Mesendoderm (in vitro differentiated cells): ENCODE measurements at regions not wholly inside any gene's neighbourhood (a gene's known extent, or its start where the extent isn't known, plus 50 kb on each side); places are given as distances from the start of the nearest gene placed in this dataset.
"Not testable (repeated sequence)": the region's sequence is repeated elsewhere in the genome, so short reads cannot be mapped to it uniquely, and the experiment has no call there.

Experiments
- DNase-seq: peaks from one replicate; pipeline ENCODE4 v3.0.0; 2013
- H2AK5ac ChIP-seq: 2 replicates; pipeline ENCODE4 v1.6.1; 2013; ENCODE audit warnings: low read length, inconsistent platforms
- H2BK120ac ChIP-seq: 2 replicates; pipeline ENCODE4 v1.6.1; 2013; ENCODE audit warnings: low read depth, mild to moderate bottlenecking, low read length, moderate library complexity, mixed read lengths
- H2BK15ac ChIP-seq: replicated peaks from 2 replicates; pipeline ENCODE4 v1.6.1; 2013; ENCODE audit warnings: low read depth, mild to moderate bottlenecking, moderate library complexity
- H2BK5ac ChIP-seq: 2 replicates; pipeline ENCODE4 v1.6.1; 2013; ENCODE audit warnings: low read length, inconsistent platforms
- H3K18ac ChIP-seq: 2 replicates; pipeline ENCODE4 v1.6.1; 2013; ENCODE audit warnings: mild to moderate bottlenecking, low read length, mixed read lengths
- H3K23ac ChIP-seq: one replicate; pipeline ENCODE4 v1.6.1; 2013; ENCODE audit warnings: low read length
- H3K27ac ChIP-seq: 2 replicates; pipeline ENCODE4 v1.5.1; 2013; ENCODE audit warnings: low read depth, mild to moderate bottlenecking, inconsistent platforms, low read length, moderate library complexity
- H3K27me3 ChIP-seq: 2 replicates; pipeline ENCODE4 v1.6.1; 2013; ENCODE audit warnings: low read length, control low read depth, mild to moderate bottlenecking, inconsistent platforms; ENCODE audit not compliant: insufficient read depth, poor library complexity
- H3K36me3 ChIP-seq: 2 replicates; pipeline ENCODE4 v1.6.1; 2013; ENCODE audit warnings: low read length, inconsistent platforms; ENCODE audit not compliant: control insufficient read depth, insufficient read depth
- H3K4ac ChIP-seq: one replicate; pipeline ENCODE4 v1.6.1; 2013; ENCODE audit warnings: low read depth, mild to moderate bottlenecking, low read length, moderate library complexity
- H3K4me1 ChIP-seq: 2 replicates; pipeline ENCODE4 v1.6.1; 2013; ENCODE audit warnings: low read depth, low read length, inconsistent platforms; ENCODE audit not compliant: control insufficient read depth
- H3K4me2 ChIP-seq: 2 replicates; pipeline ENCODE4 v1.6.1; 2013; ENCODE audit warnings: low read length
- H3K4me3 ChIP-seq: 2 replicates; pipeline ENCODE4 v1.5.1; 2013; ENCODE audit warnings: mild to moderate bottlenecking, low read length
- H3K56ac ChIP-seq: one replicate; pipeline ENCODE4 v1.6.1; 2013; ENCODE audit warnings: low read length
- H3K79me1 ChIP-seq: 2 replicates; pipeline ENCODE4 v1.6.1; 2013; ENCODE audit warnings: low read length, inconsistent platforms
- H3K79me2 ChIP-seq: 2 replicates; pipeline ENCODE4 v1.6.1; 2013; ENCODE audit warnings: mild to moderate bottlenecking, low read length; ENCODE audit not compliant: control insufficient read depth, insufficient read depth
- H3K9ac ChIP-seq: 2 replicates; pipeline ENCODE4 v1.6.1; 2013; ENCODE audit warnings: low read length, inconsistent platforms
- H4K5ac ChIP-seq: one replicate; pipeline ENCODE4 v1.6.1; 2013; ENCODE audit warnings: low read length
- H4K8ac ChIP-seq: one replicate; pipeline ENCODE4 v1.6.1; 2013; ENCODE audit warnings: low read depth, mild to moderate bottlenecking, control low read depth, low read length, moderate library complexity
- WGBS: extraction: QIAGEN DNeasy Blood & Tissue Kit; methylation state at CpG from one replicate; pipeline ENCODE4 v1.1.7; 2013; ENCODE audit warnings: low lambda C conversion rate, missing lambda C conversion rate; ENCODE audit not compliant: insufficient coverage; ENCODE audit errors: extremely low coverage; 5-methylcytosine and 5-hydroxymethylcytosine counted together

- H3K27me3 ChIP-seq, H3K4ac ChIP-seq, H3K9ac ChIP-seq, H3K4me2 ChIP-seq, H3K4me1 ChIP-seq, H4K8ac ChIP-seq, H3K18ac ChIP-seq, H2BK5ac ChIP-seq, H3K56ac ChIP-seq, DNase-seq, H3K4me3 ChIP-seq, H2BK120ac ChIP-seq, H3K23ac ChIP-seq, H3K79me2 ChIP-seq, H3K79me1 ChIP-seq, H2AK5ac ChIP-seq, H4K5ac ChIP-seq, H2BK15ac ChIP-seq, H3K27ac ChIP-seq, H3K36me3 ChIP-seq: not testable (repeated sequence)
Observed at GRCh38 chr2:138315619-138316018, 186.0 kb upstream of the SPOPL start.

- Histone ChIP-seq H3K23ac (no peak overlapping the region), H3K36me3 (no peaks in the 10 kb centered on the region), H3K4me3 (no peak overlapping the region), H3K79me1 (no peaks in the 10 kb centered on the region), H3K27me3 (no peaks in the 10 kb centered on the region), H3K4me2 (no peak overlapping the region), H4K8ac (no peak overlapping the region), H3K18ac (no peak overlapping the region), H2BK15ac (no peak overlapping the region), H3K9ac (no peak overlapping the region), H4K5ac (no peak overlapping the region), H3K56ac (no peak overlapping the region), H2AK5ac (no peak overlapping the region), H3K4ac (no peak overlapping the region), H2BK120ac (no peak overlapping the region), H3K27ac (no peak overlapping the region), H2BK5ac (no peak overlapping the region), H3K4me1 (no peaks in the 10 kb centered on the region), H3K79me2 (no peaks in the 10 kb centered on the region)
- WGBS: no CpG with 5 or more reads among the region's 2 CpGs
- no peak for DNase-seq
Observed at GRCh38 chr2:138319616-138320015, 182.0 kb upstream of the SPOPL start.

- Histone ChIP-seq H3K4me3 (no peak overlapping the region), H3K27me3 (no peaks in the 10 kb centered on the region), H3K23ac (no peak overlapping the region), H4K5ac (no peak overlapping the region), H3K79me2 (no peaks in the 10 kb centered on the region), H2BK120ac (no peak overlapping the region), H3K56ac (no peak overlapping the region), H3K4ac (no peak overlapping the region), H3K79me1 (no peaks in the 10 kb centered on the region), H2AK5ac (no peak overlapping the region), H3K4me2 (no peak overlapping the region), H3K9ac (no peak overlapping the region), H3K18ac (no peak overlapping the region), H2BK5ac (no peak overlapping the region), H2BK15ac (no peak overlapping the region), H3K27ac (no peak overlapping the region), H3K4me1 (no peaks in the 10 kb centered on the region), H4K8ac (no peak overlapping the region), H3K36me3 (no peaks in the 10 kb centered on the region)
- DNase-seq: peak; percentile 17
- no CpG with 5 or more reads among the region's 2 CpGs for WGBS
Observed at GRCh38 chr2:138321458-138321857, 180.1 kb upstream of the SPOPL start.

GRCh38 chr2:138323382-138324067, 178.0 kb upstream of the SPOPL start:
- no peaks in the 10 kb centered on the region for H3K36me3 ChIP-seq
- no CpG with 5 or more reads among the region's 2 CpGs for WGBS
- no peak overlapping the region for H2AK5ac ChIP-seq
- no peak overlapping the region for H3K56ac ChIP-seq
- H3K4me2 ChIP-seq: no peak overlapping the region
- H3K4me3 ChIP-seq: no peak overlapping the region
- H3K18ac ChIP-seq: no peak overlapping the region
- no peaks in the 10 kb centered on the region for H3K79me1 ChIP-seq
- H4K8ac ChIP-seq: no peak overlapping the region
- no peak overlapping the region for H3K23ac ChIP-seq
- no peak overlapping the region for H3K9ac ChIP-seq
- H3K4me1 ChIP-seq: no peaks in the 10 kb centered on the region
- H4K5ac ChIP-seq: no peak overlapping the region
- no peak overlapping the region for H3K27ac ChIP-seq
- H2BK15ac ChIP-seq: no peak overlapping the region
- H3K4ac ChIP-seq: no peak overlapping the region
- H3K27me3 ChIP-seq: no peaks in the 10 kb centered on the region
- H2BK5ac ChIP-seq: no peak overlapping the region
- DNase-seq: no peak
- H3K79me2 ChIP-seq: no peaks in the 10 kb centered on the region
- no peak overlapping the region for H2BK120ac ChIP-seq

- Histone ChIP-seq H3K27me3 (no peaks in the 10 kb centered on the region), H3K4me2 (no peak overlapping the region), H3K4me1 (no peaks in the 10 kb centered on the region), H2AK5ac (no peak overlapping the region), H3K79me2 (no peaks in the 10 kb centered on the region), H3K56ac (no peak overlapping the region), H3K79me1 (no peaks in the 10 kb centered on the region), H2BK15ac (no peak overlapping the region), H3K36me3 (no peaks in the 10 kb centered on the region), H4K8ac (no peak overlapping the region), H3K27ac (no peak overlapping the region), H2BK5ac (no peak overlapping the region), H3K9ac (no peak overlapping the region), H2BK120ac (no peak overlapping the region), H3K23ac (no peak overlapping the region), H3K4ac (no peak overlapping the region), H3K4me3 (no peak overlapping the region), H4K5ac (no peak overlapping the region), H3K18ac (no peak overlapping the region)
- WGBS: no CpG with 5 or more reads among the region's 3 CpGs
- peak; percentile 27 for DNase-seq
Observed at GRCh38 chr2:138324068-138324771, 177.3 kb upstream of the SPOPL start.

GRCh38 chr2:138327967-138328366, 173.6 kb upstream of the SPOPL start:
- Histone ChIP-seq H2AK5ac (no peak overlapping the region), H2BK15ac (no peak overlapping the region), H2BK5ac (no peak overlapping the region), H4K8ac (no peak overlapping the region), H3K27me3 (no peaks in the 10 kb centered on the region), H3K79me2 (no peaks in the 10 kb centered on the region), H3K4me2 (no peak overlapping the region), H2BK120ac (no peak overlapping the region), H3K4ac (no peak overlapping the region), H3K18ac (no peak overlapping the region), H4K5ac (no peak overlapping the region), H3K36me3 (no peaks in the 10 kb centered on the region), H3K79me1 (no peaks in the 10 kb centered on the region), H3K56ac (no peak overlapping the region), H3K4me1 (no peaks in the 10 kb centered on the region), H3K23ac (no peak overlapping the region), H3K27ac (no peak overlapping the region), H3K9ac (no peak overlapping the region), H3K4me3 (no peak overlapping the region)
- DNase-seq: no peak
- WGBS: no CpG with 5 or more reads among the region's 1 CpG
